Pulmonary artery endothelial cell (primary cell): ENCODE measurements at regions not wholly inside any gene's neighbourhood (a gene's known extent, or its start where the extent isn't known, plus 50 kb on each side); places are given as distances from the start of the nearest gene placed in this dataset.

ENCODE experiments used
- DNase-seq: peaks from one replicate; pipeline ENCODE4 v3.0.0-alpha.2; 2011; ENCODE audit warnings: low read depth, low spot score

- DNase-seq, result no peak
These were observed 92.2 kb downstream of the UNC5CL start for GRCh38 chr6:40946738-40947301.

- no peak for DNase-seq
These were observed 101.5 kb downstream of the UNC5CL start for GRCh38 chr6:40937491-40937890.

- no peak for DNase-seq
These were observed 102.2 kb downstream of the UNC5CL start for GRCh38 chr6:40936818-40937251.

- no peak for DNase-seq
These were observed 105.2 kb downstream of the UNC5CL start for GRCh38 chr6:40933864-40934263.

GRCh38 chr6:40932953-40933352 is 106.1 kb downstream of the UNC5CL start:
- no peak for DNase-seq

- no peak for DNase-seq
These were observed 106.7 kb downstream of the UNC5CL start for GRCh38 chr6:40932366-40932765.

GRCh38 chr6:40931931-40932330 is 107.1 kb downstream of the UNC5CL start:
- DNase-seq, result no peak

- DNase-seq, result no peak
These were observed 108.5 kb downstream of the UNC5CL start for GRCh38 chr6:40930555-40930954.

- no peak for DNase-seq
These were observed 109.0 kb downstream of the UNC5CL start for GRCh38 chr6:40930045-40930444.

- no peak for DNase-seq
These were observed 109.8 kb downstream of the UNC5CL start for GRCh38 chr6:40929176-40929575.

GRCh38 chr6:40928763-40929162 is 110.3 kb downstream of the UNC5CL start:
- DNase-seq, result no peak

GRCh38 chr6:40928307-40928706 is 110.7 kb downstream of the UNC5CL start:
- no peak for DNase-seq

- no peak for DNase-seq
These were observed 113.7 kb downstream of the UNC5CL start for GRCh38 chr6:40925341-40925740.

- DNase-seq, result no peak
These were observed 114.2 kb downstream of the UNC5CL start for GRCh38 chr6:40924839-40925238.

- DNase-seq, result no peak
These were observed 115.1 kb downstream of the UNC5CL start for GRCh38 chr6:40923880-40924279.

GRCh38 chr6:40923326-40923725 is 115.7 kb downstream of the UNC5CL start:
- no peak for DNase-seq

- no peak for DNase-seq
These were observed 116.7 kb downstream of the UNC5CL start for GRCh38 chr6:40922281-40922680.

GRCh38 chr6:40918040-40918651 is 120.9 kb downstream of the UNC5CL start:
- no peak for DNase-seq

GRCh38 chr6:40917603-40918002 is 121.4 kb downstream of the UNC5CL start:
- no peak for DNase-seq

- DNase-seq, result no peak
These were observed 122.2 kb downstream of the UNC5CL start for GRCh38 chr6:40916845-40917244.

GRCh38 chr6:40915165-40915564 is 123.9 kb downstream of the UNC5CL start:
- no peak for DNase-seq

- no peak for DNase-seq
These were observed 125.0 kb downstream of the UNC5CL start for GRCh38 chr6:40914005-40914404.

- no peak for DNase-seq
These were observed 126.7 kb downstream of the UNC5CL start for GRCh38 chr6:40912158-40912946.
